GM18909 (cell line): ENCODE measurements at regions not wholly inside any gene's neighbourhood (a gene's known extent, or its start where the extent isn't known, plus 50 kb on each side); places are given as distances from the start of the nearest gene placed in this dataset.

Source experiments
- ATAC-seq: cut with Tn5 transposase; IDR thresholded peaks from one replicate; pipeline ENCODE4 v1.9.1; 2021; ENCODE audit warnings: mild to moderate bottlenecking; ENCODE audit not compliant: unreplicated experiment, poor library complexity

DNA sequence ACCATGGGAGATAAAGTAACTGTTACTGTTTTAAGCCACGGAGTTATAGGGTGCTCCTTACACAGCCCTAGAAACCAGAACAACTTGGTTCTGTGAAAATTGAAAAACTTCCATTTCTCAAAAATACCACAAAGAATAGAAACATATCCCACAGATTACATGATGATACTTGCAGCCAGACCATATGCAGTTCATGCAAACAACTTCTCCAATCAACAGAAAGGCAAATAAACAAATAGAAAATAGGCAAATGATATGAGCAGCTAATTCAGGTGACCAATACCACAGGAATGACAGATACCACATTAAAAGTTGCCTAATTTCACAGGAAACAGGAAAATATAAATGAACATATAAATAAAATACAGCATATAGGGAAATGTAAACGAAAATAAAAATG lies 297.5 kb downstream of the HTR7 start:
- no peak for ATAC-seq

DNA sequence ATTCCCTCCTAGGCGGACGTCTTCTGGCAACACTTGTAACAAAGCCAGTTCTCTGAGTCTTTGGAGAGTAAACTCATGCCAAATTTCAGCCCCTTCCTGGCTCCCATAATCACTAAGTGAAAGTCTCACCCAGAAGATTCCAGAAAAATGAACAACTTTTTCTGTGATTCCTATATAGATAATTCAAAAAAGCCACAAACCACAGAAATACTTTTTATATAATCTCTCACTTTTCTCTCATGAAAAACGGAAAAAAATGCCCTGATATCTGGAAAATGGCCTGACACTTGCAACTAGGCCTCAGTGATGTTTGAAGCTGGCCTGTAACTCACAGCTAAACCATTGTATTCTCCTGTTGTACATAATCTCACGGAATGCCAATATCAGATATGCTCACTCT lies 296.2 kb downstream of the HTR7 start:
- ATAC-seq = no peak

DNA sequence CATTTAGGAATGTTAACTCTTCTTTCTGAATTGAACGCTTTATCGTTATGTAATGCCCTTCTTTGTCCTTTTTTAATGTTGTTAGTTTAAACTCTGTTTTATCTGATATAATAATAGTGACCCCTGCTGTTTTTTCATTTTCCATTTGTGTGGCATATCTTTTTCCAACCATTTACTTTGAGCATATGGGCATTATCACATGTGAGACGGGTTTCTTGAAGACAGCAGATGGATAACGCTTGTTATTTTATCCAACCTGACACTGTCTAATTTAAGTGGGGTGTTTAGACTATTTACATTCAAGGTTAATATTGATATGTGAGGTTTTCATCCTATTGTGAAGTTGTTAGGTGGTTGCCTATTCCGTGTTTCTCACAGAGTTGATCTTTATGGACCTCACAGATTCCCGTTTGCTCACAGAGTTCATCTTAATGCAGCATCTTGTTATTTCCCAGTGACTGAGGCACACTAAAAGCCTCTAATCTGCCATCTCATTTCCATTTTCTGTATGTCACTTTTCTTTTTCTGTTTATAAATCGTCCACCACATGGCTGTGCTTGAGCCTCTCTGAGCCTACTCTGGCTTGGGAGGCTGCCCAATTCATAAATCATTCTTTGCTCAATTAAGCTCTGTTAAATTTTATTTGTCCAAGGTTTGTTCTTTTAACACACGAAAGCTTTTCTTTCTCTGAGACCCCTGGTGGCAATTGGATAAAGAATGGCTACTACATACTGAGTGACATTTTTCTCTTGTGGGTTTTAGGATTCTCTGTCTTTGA lies 286.2 kb downstream of the HTR7 start:
- ATAC-seq = no peak

GRCh38 chr10:90575125-90575524 lies 282.7 kb downstream of the HTR7 start:
- ATAC-seq = no peak

DNA sequence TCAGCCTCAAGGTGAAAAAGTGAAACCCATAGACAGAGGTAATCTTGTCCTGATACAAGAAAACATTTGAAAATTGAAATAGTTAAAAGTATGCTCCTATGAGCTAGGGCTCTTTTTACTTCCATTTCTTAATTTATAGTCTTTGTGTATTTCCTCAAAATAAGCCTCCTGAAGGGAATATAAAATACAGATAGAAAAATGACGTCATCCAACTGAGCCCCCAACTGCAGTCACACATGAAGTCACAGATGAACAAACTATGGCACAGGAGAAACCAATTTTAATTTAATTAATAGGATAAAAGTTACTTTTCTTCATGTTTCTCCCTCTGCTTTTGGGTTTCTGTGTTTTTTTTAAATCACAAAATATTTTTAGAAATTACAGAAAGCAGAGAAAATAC lies 280.3 kb downstream of the HTR7 start:
- ATAC-seq = no peak

GRCh38 chr10:90579602-90580242 lies 278.1 kb downstream of the HTR7 start:
- no peak for ATAC-seq

GRCh38 chr10:90583416-90583815 lies 274.4 kb downstream of the HTR7 start:
- no peak for ATAC-seq

GRCh38 chr10:90587081-90587491 lies 270.8 kb downstream of the HTR7 start:
- no peak for ATAC-seq

DNA sequence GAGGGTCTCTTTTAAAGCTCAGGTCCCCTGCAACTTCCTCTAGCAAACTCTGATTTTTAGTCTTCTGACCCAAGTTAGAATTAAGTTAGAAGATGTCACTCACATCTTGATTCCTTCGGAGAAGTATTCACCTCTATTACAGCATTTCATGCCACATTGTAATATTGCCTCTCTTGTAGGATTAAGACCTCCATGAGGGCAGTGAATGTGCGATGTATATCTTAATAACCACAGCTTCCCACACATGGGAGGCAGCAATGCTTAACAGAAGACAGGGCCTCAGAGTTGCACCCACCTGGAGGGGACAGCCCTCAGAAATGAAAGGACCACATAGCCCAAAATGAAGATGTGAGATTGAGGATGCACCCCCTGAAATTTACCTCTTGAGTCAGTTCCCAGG lies 270.3 kb downstream of the HTR7 start:
- no peak for ATAC-seq

- ATAC-seq = no peak
These were observed 269.6 kb downstream of the HTR7 start for GRCh38 chr10:90588222-90588621.

DNA sequence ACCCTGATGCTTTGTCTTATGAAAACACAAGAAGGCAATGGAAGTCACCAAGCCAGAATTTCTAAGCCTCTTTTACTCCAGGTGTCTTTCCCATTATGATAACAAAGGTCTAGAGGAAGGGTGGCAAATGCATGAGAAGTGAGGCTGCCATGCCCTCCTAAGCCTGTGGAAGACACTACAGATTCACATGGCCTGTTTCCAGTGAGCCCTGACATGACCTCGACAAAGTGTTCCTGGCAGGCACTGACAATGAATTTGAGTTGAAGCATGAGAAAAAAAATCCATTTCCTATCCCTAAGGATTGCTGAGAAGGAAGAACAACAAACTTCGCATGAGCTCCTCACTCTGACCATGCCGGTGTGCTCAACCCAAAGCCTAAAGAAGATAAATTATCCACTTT lies 268.0 kb downstream of the HTR7 start:
- ATAC-seq = no peak

GRCh38 chr10:90591629-90592028 lies 266.2 kb downstream of the HTR7 start:
- no peak for ATAC-seq

DNA sequence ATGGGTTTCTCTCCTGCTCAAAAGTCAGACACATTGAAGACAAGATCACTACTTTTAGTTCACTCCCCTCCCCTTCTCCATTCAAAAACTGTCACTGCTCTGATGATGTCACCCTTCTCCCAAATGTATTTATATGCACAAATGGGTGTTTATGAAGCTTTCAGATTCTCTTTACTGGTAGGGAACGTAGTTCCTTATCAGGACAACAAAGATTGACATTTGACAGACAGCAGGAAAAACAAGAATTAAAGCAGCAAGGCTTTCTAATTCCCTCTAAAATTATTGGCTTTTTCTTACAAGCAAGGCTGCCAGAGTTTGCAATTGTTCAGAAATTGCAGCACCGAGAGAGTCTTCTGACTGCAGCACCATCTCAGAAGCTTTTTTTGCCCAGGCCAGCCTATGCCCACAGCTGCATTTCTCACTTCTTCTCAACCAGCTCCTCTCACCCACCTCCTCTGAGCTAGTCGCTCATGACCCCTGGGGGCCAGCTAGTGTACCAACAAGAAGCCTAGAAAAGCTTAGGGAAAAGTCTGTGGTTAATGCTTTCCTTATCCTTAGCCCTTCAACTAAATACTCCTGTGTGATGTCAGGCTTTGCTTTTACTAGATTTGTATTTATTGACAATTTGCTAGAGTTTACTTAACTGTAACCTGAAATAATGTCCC lies 265.1 kb downstream of the HTR7 start:
- ATAC-seq = peak; percentile 65

- ATAC-seq = no peak
These were observed 259.3 kb downstream of the HTR7 start for GRCh38 chr10:90598513-90598912.

GRCh38 chr10:90602862-90603610 lies 254.8 kb downstream of the HTR7 start:
- ATAC-seq = no peak

GRCh38 chr10:90604636-90605035 lies 253.2 kb downstream of the HTR7 start:
- ATAC-seq = no peak

- no peak for ATAC-seq
These were observed 252.3 kb downstream of the HTR7 start for GRCh38 chr10:90605506-90605905.

DNA sequence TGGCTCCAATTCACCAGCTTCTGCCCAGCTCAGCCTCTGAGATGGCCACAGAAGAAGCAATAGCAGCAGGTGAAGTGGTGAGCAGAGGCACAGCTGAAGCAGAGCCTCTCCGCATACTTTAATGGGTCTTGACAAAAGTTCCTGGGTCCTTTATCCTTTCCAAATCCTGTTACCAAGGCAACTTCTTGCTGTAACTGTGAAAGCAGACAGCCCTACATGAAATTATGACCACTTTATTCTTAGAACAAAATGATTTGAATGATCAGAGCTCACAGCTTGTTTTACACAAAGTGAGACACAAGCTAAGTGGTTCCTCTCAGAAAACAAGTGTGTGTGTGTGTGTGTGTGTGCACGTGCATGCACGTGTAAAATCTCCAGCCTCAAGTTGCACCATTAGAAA lies 245.6 kb downstream of the HTR7 start:
- no peak for ATAC-seq

- no peak for ATAC-seq
These were observed 243.2 kb downstream of the HTR7 start for GRCh38 chr10:90614631-90615030.

DNA sequence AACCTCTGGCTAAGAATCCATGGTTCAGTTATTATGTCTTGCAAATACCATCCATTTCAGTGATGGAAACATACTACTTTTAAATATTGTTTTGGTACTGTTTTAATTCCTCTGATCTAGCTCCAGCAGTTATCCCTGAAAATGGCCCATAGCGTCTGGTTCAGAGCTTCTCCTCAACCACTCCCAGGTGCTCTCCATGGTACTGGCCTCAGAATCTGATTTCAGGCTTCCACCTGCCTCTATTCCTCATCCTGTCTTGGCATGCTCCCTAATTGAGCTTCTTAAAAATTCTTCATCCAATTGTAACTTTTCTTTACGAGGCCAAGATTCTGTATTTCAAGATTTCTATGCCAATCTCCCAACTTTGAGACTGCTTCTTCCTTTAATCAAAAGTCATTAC lies 236.3 kb downstream of the HTR7 start:
- no peak for ATAC-seq
